Keratinocyte (primary cell): ENCODE measurements at regions not wholly inside any gene's neighbourhood (a gene's known extent, or its start where the extent isn't known, plus 50 kb on each side); places are given as distances from the start of the nearest gene placed in this dataset.

Source experiments
- DNase-seq: peaks from one replicate; pipeline ENCODE4 v3.0.0-alpha.2; 2011; ENCODE audit warnings: low read depth, missing footprints, low spot score
- FAIRE-seq: peaks from 2 replicates; lab custom pipeline; 2011; peaks lifted over from hg19 to GRCh38; lab: Jason Lieb, UNC
- H2AFZ ChIP-seq: 2 replicates; pipeline ENCODE4 v1.6.0; 2012; ENCODE audit warnings: low read length, control low read depth, inconsistent platforms; ENCODE audit not compliant: control insufficient read depth
- H3K27ac ChIP-seq: 2 replicates; pipeline ENCODE4 v1.5.1; 2011; ENCODE audit warnings: low read length; ENCODE audit not compliant: control insufficient read depth, insufficient read depth
- H3K27me3 ChIP-seq: 3 replicates; pipeline ENCODE4 v1.6.0; 2011; ENCODE audit warnings: low read length; ENCODE audit not compliant: control insufficient read depth, insufficient read depth; ENCODE audit errors: extremely low read depth
- H3K36me3 ChIP-seq, 2 experiments: 2 replicates in 1 of 2; 3 replicates in 1 of 2; pipeline ENCODE4 v1.5.1; 2011; ENCODE audit warnings: low read length in 2 of 2, mild to moderate bottlenecking in 1 of 2; ENCODE audit not compliant: control insufficient read depth in 2 of 2, insufficient read depth in 2 of 2; ENCODE audit errors: extremely low read depth in 1 of 2
- H3K4me1 ChIP-seq: 3 replicates; pipeline ENCODE4 v1.5.1; 2011; ENCODE audit warnings: low read length; ENCODE audit not compliant: control insufficient read depth, insufficient read depth; ENCODE audit errors: extremely low read depth
- H3K4me2 ChIP-seq: 3 replicates; pipeline ENCODE4 v1.6.0; 2011; ENCODE audit warnings: low read depth, low read length; ENCODE audit not compliant: control insufficient read depth, insufficient read depth; ENCODE audit errors: extremely low read depth
- H3K4me3 ChIP-seq, 3 experiments: fragments of 200-600 bp in 1 of 3; sonication (generic) in 1 of 3; 2 replicates in 2 of 3; 3 replicates in 1 of 3; pipeline ENCODE4 v1.5.1; 2011 to 2016; ENCODE audit warnings: low read length in 3 of 3, mild to moderate bottlenecking in 3 of 3, control low read depth in 2 of 3, inconsistent platforms in 1 of 3, low read depth in 1 of 3, mixed read lengths in 1 of 3, mixed run types in 1 of 3, moderate library complexity in 1 of 3; ENCODE audit not compliant: control insufficient read depth in 2 of 3, insufficient read depth in 2 of 3; ENCODE audit errors: extremely low read depth in 1 of 3
- H3K79me2 ChIP-seq: 2 replicates; pipeline ENCODE4 v1.6.0; 2012; ENCODE audit warnings: low read length; ENCODE audit not compliant: control insufficient read depth, insufficient read depth
- H3K9ac ChIP-seq: 3 replicates; pipeline ENCODE4 v1.6.0; 2011; ENCODE audit warnings: low read length; ENCODE audit not compliant: control insufficient read depth, insufficient read depth; ENCODE audit errors: extremely low read depth
- H3K9me1 ChIP-seq: 3 replicates; pipeline ENCODE4 v1.6.0; 2011; ENCODE audit warnings: low read length; ENCODE audit not compliant: control insufficient read depth, insufficient read depth; ENCODE audit errors: extremely low read depth
- H3K9me3 ChIP-seq: 2 replicates; pipeline ENCODE4 v1.5.1; 2012; ENCODE audit warnings: low read depth, low read length; ENCODE audit not compliant: control insufficient read depth
- H4K20me1 ChIP-seq: 3 replicates; pipeline ENCODE4 v1.6.0; 2011; ENCODE audit warnings: low read length; ENCODE audit not compliant: control insufficient read depth, insufficient read depth; ENCODE audit errors: extremely low read depth
- EZH2 ChIP-seq: IDR thresholded peaks from one replicate; pipeline ENCODE4 v1.6.1; 2012; ENCODE audit warnings: inconsistent platforms, mild to moderate bottlenecking, low read length, moderate library complexity
- dilution Hi-C: fragments of 300-500 bp; cut with MboI; formaldehyde crosslinking; loops from one replicate; pipeline ENCODE4 v1.7.0; 2020; ENCODE audit warnings: low sequenced_read_pairs; ENCODE audit not compliant: extremely low pct_ligation_motif_present
- TF ChIP-seq, protein P1 (sequence below), 3 experiments: IDR thresholded peaks in 1 of 3; conservative IDR thresholded peaks in 1 of 3; optimal IDR thresholded peaks in 1 of 3; 2 replicates in 2 of 3; 3 replicates in 1 of 3; pipeline versions ENCODE3 to v1.5.1; 2011; ENCODE audit warnings: low read length in 3 of 3, mild to moderate bottlenecking in 3 of 3, moderate library complexity in 2 of 3, control low read depth in 1 of 3, inconsistent platforms in 1 of 3; ENCODE audit not compliant: insufficient read depth in 2 of 3; ENCODE audit errors: extremely low read depth in 1 of 3

DNA sequence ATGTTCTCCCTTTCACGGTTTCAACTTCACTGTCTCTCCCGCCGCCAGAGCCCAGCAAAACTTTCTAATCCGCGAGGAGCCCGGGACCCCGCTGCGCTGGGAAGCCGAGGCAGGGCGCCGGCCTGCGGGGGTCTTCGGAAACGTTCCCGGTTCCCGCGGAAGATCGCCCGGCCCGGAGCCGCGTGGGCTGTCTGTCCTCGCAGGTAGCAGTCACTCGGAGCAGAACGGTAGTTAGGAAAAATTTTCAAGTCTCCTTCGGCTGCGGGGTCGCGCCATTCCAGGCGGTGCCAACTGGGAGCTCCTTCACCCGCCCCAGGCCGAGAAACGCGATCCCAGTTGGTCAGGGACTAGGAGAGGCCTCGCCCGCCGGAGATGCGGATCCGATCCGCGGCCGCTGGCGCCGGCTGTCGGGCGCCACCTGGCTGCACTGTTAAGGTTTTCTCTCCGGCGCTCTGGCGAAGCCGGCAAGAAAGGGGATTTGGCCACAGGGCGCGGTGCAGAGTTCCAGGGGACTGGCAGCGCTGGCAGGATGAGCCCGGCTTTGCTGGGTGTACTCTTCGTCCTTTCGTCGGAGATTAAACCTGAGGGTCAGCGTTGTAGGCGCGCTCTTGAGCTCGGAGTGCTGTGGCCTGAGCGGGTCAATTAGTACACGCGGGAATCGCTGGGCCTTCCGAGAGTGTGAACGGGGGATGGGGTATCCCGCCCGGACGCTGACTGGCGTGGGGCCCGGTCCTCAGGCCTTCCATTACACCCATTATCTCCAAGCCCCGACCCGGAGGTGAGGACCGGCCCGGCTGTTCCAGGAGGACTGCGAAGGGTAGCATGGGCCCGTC is 135.4 kb downstream of the KCNJ12 start:
- no peaks in the 10 kb centered on the region for H3K36me3 ChIP-seq
- FAIRE-seq (no peak), DNase-seq (peak; percentile 5)
- H3K9me3 ChIP-seq, result no peaks in the 10 kb centered on the region
- H3K79me2 ChIP-seq, result no peaks in the 10 kb centered on the region
- H4K20me1 ChIP-seq, result no peaks in the 10 kb centered on the region
- H3K27me3 ChIP-seq, result peaks cover 2% of the 10 kb centered on the region
- H3K9me1 ChIP-seq, result no peaks in the 10 kb centered on the region
- H3K4me2 ChIP-seq, result peak overlapping the region; percentile 78
- H3K9ac ChIP-seq, result peak overlapping the region; percentile 50
- dilution Hi-C loops, result no loop called here
- H3K4me3 ChIP-seq, result peak overlapping the region; percentile 23 to 56 (median 49)
- no peak overlapping the region for H3K27ac ChIP-seq
- peak overlapping the region; percentile 90 for H2AFZ ChIP-seq
- H3K4me1 ChIP-seq, result peaks cover 3% of the 10 kb centered on the region
- no peak for TF ChIP-seq EZH2
- TF ChIP-seq, protein P1, sequence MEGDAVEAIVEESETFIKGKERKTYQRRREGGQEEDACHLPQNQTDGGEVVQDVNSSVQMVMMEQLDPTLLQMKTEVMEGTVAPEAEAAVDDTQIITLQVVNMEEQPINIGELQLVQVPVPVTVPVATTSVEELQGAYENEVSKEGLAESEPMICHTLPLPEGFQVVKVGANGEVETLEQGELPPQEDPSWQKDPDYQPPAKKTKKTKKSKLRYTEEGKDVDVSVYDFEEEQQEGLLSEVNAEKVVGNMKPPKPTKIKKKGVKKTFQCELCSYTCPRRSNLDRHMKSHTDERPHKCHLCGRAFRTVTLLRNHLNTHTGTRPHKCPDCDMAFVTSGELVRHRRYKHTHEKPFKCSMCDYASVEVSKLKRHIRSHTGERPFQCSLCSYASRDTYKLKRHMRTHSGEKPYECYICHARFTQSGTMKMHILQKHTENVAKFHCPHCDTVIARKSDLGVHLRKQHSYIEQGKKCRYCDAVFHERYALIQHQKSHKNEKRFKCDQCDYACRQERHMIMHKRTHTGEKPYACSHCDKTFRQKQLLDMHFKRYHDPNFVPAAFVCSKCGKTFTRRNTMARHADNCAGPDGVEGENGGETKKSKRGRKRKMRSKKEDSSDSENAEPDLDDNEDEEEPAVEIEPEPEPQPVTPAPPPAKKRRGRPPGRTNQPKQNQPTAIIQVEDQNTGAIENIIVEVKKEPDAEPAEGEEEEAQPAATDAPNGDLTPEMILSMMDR (optimal IDR thresholded peaks at IDR 0.05 in 1 of 3, IDR thresholded peaks at IDR 0.05 in 1 of 3, conservative IDR thresholded peaks at IDR 0.05 in 1 of 3; ENCODE audit: extremely low read depth in 1 of 3, insufficient read depth in 2 of 3, low read length in 3 of 3), result peak; percentile 52 to 88 (median 54)

GRCh38 chr17:21512307-21513011 is 136.3 kb downstream of the KCNJ12 start:
- Histone ChIP-seq H3K27me3 (peaks cover 2% of the 10 kb centered on the region), H4K20me1 (no peaks in the 10 kb centered on the region), H3K4me3 (peak overlapping the region in 2 of 3 experiments; percentile 14 to 20), H3K9me3 (no peaks in the 10 kb centered on the region), H3K4me1 (peaks cover 3% of the 10 kb centered on the region), H2AFZ (peak overlapping the region; percentile 78), H3K9me1 (no peaks in the 10 kb centered on the region), H3K27ac (no peak overlapping the region), H3K9ac (peak overlapping the region; percentile 33), H3K4me2 (peak overlapping the region; percentile 27), H3K79me2 (no peaks in the 10 kb centered on the region), H3K36me3 (no peaks in the 10 kb centered on the region)
- dilution Hi-C loops, result no loop called here
- TF ChIP-seq, protein P1 (optimal IDR thresholded peaks at IDR 0.05 in 1 of 3, IDR thresholded peaks at IDR 0.05 in 1 of 3, conservative IDR thresholded peaks at IDR 0.05 in 1 of 3; ENCODE audit: extremely low read depth in 1 of 3, insufficient read depth in 2 of 3, low read length in 3 of 3), result no peak
- no peak for TF ChIP-seq EZH2
- DNase-seq (no peak), FAIRE-seq (no peak)
